Neuronal stem cell (in vitro differentiated cells): ENCODE measurements at regions not wholly inside any gene's neighbourhood (a gene's known extent, or its start where the extent isn't known, plus 50 kb on each side); places are given as distances from the start of the nearest gene placed in this dataset.

Source experiments
- DNase-seq: peaks from one replicate; pipeline ENCODE4 v3.0.0-alpha.2; 2013; ENCODE audit warnings: low spot score
- H2AFZ ChIP-seq: one replicate; pipeline ENCODE4 v1.6.1; 2013; ENCODE audit warnings: mild to moderate bottlenecking, low read length, inconsistent platforms
- H2AK5ac ChIP-seq: 2 replicates; pipeline ENCODE4 v1.6.1; 2013; ENCODE audit warnings: low read depth, mild to moderate bottlenecking, inconsistent platforms, low read length, moderate library complexity, mixed read lengths
- H2BK120ac ChIP-seq: 2 replicates; pipeline ENCODE4 v1.6.1; 2013; ENCODE audit warnings: low read depth, mild to moderate bottlenecking, inconsistent platforms, low read length, moderate library complexity, mixed read lengths
- H2BK12ac ChIP-seq: one replicate; pipeline ENCODE4 v1.6.1; 2013; ENCODE audit warnings: low read length, inconsistent platforms
- H2BK15ac ChIP-seq: 2 replicates; pipeline ENCODE4 v1.6.1; 2013; ENCODE audit warnings: mild to moderate bottlenecking, low read length, inconsistent platforms, mixed read lengths
- H2BK5ac ChIP-seq: one replicate; pipeline ENCODE4 v1.6.1; 2013; ENCODE audit warnings: inconsistent platforms, mild to moderate bottlenecking, low read length, moderate library complexity
- H3K14ac ChIP-seq: one replicate; pipeline ENCODE4 v1.6.1; 2013; ENCODE audit warnings: low read length, inconsistent platforms
- H3K18ac ChIP-seq: 2 replicates; pipeline ENCODE4 v1.6.1; 2013; ENCODE audit warnings: low read length, inconsistent platforms
- H3K23ac ChIP-seq: 2 replicates; pipeline ENCODE4 v1.6.1; 2013; ENCODE audit warnings: low read depth, mild to moderate bottlenecking, mixed read lengths, low read length, inconsistent platforms; ENCODE audit not compliant: poor library complexity
- H3K27ac ChIP-seq: replicated peaks from 3 replicates; pipeline ENCODE4 v1.5.1; 2013; ENCODE audit warnings: low read length, inconsistent platforms
- H3K27me3 ChIP-seq, 3 experiments: 2 replicates each; pipeline ENCODE4 v1.6.1; 2013; ENCODE audit warnings: low read length in 3 of 3, mild to moderate bottlenecking in 2 of 3, inconsistent platforms in 1 of 3, low read depth in 1 of 3, mixed read lengths in 1 of 3, moderate library complexity in 1 of 3; ENCODE audit not compliant: control insufficient read depth in 3 of 3, insufficient read depth in 3 of 3
- H3K36me3 ChIP-seq, 2 donors: replicated peaks in 1 of 2; 2 replicates each; pipeline ENCODE4 v1.6.1; 2013; ENCODE audit warnings: low read length in 2 of 2; ENCODE audit not compliant: control insufficient read depth in 2 of 2, insufficient read depth in 2 of 2
- H3K4ac ChIP-seq: 2 replicates; pipeline ENCODE4 v1.6.1; 2013; ENCODE audit warnings: inconsistent platforms, mild to moderate bottlenecking, low read length, moderate library complexity
- H3K4me1 ChIP-seq, 2 donors: 1 replicate in 1 of 2; 2 replicates in 1 of 2; pipeline ENCODE4 v1.6.1; 2013; ENCODE audit warnings: low read length in 2 of 2, low read depth in 1 of 2; ENCODE audit not compliant: control insufficient read depth in 2 of 2, insufficient read depth in 1 of 2
- H3K4me2 ChIP-seq: one replicate; pipeline ENCODE4 v1.6.1; 2013; ENCODE audit warnings: mild to moderate bottlenecking, low read length, inconsistent platforms; ENCODE audit not compliant: insufficient read depth, poor library complexity, severe bottlenecking
- H3K4me3 ChIP-seq, 2 donors: 2 replicates each; pipeline ENCODE4 v1.5.1; 2013; ENCODE audit warnings: low read length in 2 of 2, mild to moderate bottlenecking in 2 of 2, inconsistent platforms in 1 of 2, moderate library complexity in 1 of 2
- H3K79me1 ChIP-seq: one replicate; pipeline ENCODE4 v1.6.1; 2013; ENCODE audit warnings: low read depth, mild to moderate bottlenecking, inconsistent platforms, low read length, moderate library complexity
- H3K9ac ChIP-seq: one replicate; pipeline ENCODE4 v1.6.1; 2013; ENCODE audit warnings: mild to moderate bottlenecking, low read depth, low read length, inconsistent platforms; ENCODE audit not compliant: poor library complexity
- H3K9me3 ChIP-seq, 2 donors: replicated peaks in 1 of 2; 2 replicates each; pipeline versions ENCODE3 to v1.6.1; 2013; ENCODE audit warnings: low read length in 2 of 2, mild to moderate bottlenecking in 2 of 2, inconsistent platforms in 1 of 2, low read depth in 1 of 2, mixed read lengths in 1 of 2, moderate library complexity in 1 of 2; ENCODE audit not compliant: control insufficient read depth in 2 of 2, insufficient read depth in 1 of 2
- H4K8ac ChIP-seq: one replicate; pipeline ENCODE4 v1.6.1; 2013; ENCODE audit warnings: low read depth, mild to moderate bottlenecking, inconsistent platforms, low read length, moderate library complexity
- H4K91ac ChIP-seq: one replicate; pipeline ENCODE4 v1.6.1; 2013; ENCODE audit warnings: low read length, low read depth, mild to moderate bottlenecking, inconsistent platforms; ENCODE audit not compliant: poor library complexity
- WGBS, 2 donors: extraction: QIAGEN DNeasy Blood & Tissue Kit; methylation state at CpG; one replicate each; pipeline ENCODE4 v1.1.7; 2013; ENCODE audit warnings: missing lambda C conversion rate in 2 of 2, mixed read lengths in 1 of 2; ENCODE audit not compliant: insufficient read length in 2 of 2, insufficient replicate concordance in 1 of 2; ENCODE audit errors: extremely low coverage in 2 of 2; 5-methylcytosine and 5-hydroxymethylcytosine counted together

DNA sequence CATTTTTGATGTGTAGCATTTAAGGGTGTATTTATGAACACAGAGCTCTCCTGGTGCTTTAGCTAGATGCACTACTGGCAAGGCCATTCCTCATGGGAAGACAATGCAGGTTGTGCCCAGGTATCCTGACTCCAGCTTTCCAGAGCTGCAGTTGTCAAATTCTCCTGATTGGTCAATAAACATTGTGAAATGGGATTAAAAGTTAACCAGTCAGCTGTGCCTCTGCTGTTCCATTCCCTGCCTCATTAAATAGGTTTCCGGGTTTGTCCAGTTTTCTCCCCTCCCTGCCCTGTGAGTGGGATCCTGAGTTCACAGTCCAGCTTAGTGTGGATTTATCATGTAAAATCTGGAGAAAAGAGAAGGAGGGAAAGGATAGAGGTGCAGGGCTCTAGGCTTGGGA lies 207.3 kb downstream of the SQOR start:
- Histone ChIP-seq H3K9me3 (no peaks in the 10 kb centered on the region), H3K23ac (no peak overlapping the region), H3K4me3 (no peak overlapping the region), H2BK12ac (no peak overlapping the region), H3K4ac (no peak overlapping the region), H3K4me1 (peaks cover 0 to 4% of the 10 kb centered on the region in 2 donors), H3K79me1 (no peaks in the 10 kb centered on the region), H2BK15ac (no peak overlapping the region), H2AK5ac (no peak overlapping the region), H3K27ac (no peak overlapping the region), H3K9ac (no peak overlapping the region), H4K8ac (no peak overlapping the region), H4K91ac (no peak overlapping the region), H3K27me3 (no peaks in the 10 kb centered on the region), H3K4me2 (no peak overlapping the region), H2BK120ac (no peak overlapping the region), H3K18ac (no peak overlapping the region), H2BK5ac (no peak overlapping the region), H2AFZ (no peak overlapping the region), H3K14ac (no peak overlapping the region), H3K36me3 (no peaks in the 10 kb centered on the region)
- no CpG with 5 or more reads among the region's 1 CpG for WGBS, 2 donors
- DNase-seq: no peak

DNA sequence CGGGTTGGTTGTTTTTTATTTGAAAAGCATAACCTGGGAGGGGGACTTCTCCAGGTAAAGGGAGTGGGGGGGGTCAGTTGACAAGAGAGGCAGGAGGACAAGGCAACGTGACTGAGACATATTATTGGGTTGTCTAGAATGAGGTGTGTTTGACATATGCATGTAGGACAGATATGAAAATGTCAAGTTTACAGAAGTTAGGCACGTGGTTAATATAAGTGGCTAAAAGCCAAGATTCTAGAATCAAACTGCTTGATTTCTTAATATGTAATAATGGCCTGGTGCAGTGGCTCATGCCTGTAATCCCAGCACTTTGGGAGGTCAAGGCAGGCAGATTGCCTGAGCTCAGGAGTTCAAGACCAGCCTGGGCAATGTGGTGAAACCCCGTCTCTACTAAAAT lies 212.8 kb downstream of the SQOR start:
- H3K9me3 ChIP-seq: no peaks in the 10 kb centered on the region
- WGBS, 2 donors: no CpG with 5 or more reads among the region's 4 CpGs
- H3K79me1 ChIP-seq: no peaks in the 10 kb centered on the region
- no peaks in the 10 kb centered on the region for H3K4me1 ChIP-seq
- H2BK120ac ChIP-seq: no peak overlapping the region
- H3K4me2 ChIP-seq: no peak overlapping the region
- no peak overlapping the region for H2AFZ ChIP-seq
- no peak overlapping the region for H3K4ac ChIP-seq
- H3K18ac ChIP-seq: no peak overlapping the region
- H2BK12ac ChIP-seq: no peak overlapping the region
- no peak overlapping the region for H3K23ac ChIP-seq
- no peak overlapping the region for H4K8ac ChIP-seq
- H3K4me3 ChIP-seq: no peak overlapping the region
- no peak overlapping the region for H3K27ac ChIP-seq
- no peak overlapping the region for H2BK15ac ChIP-seq
- H3K9ac ChIP-seq: no peak overlapping the region
- H2AK5ac ChIP-seq: no peak overlapping the region
- H3K27me3 ChIP-seq: no peaks in the 10 kb centered on the region
- no peaks in the 10 kb centered on the region for H3K36me3 ChIP-seq
- H4K91ac ChIP-seq: no peak overlapping the region
- no peak overlapping the region for H2BK5ac ChIP-seq
- no peak overlapping the region for H3K14ac ChIP-seq
- DNase-seq: no peak

DNA sequence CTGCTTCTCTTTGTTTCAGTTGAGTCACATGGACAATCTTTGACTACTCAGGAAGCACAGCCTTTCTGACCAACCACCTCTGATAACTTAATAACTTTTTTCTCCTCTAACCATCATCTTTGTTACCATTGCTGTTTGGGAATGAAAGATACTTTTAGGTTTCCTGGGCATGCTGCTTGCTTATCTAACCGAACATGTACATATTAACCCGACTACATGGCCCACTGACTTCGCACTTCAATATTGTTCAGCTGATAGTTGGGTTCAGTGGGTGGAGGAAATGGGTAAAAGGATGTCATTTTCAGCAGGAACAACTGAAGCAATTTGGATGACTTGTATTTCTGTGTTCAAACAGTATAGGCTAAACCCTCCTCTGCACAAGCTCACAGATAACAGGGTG lies 214.3 kb downstream of the SQOR start:
- H3K9me3 ChIP-seq: no peaks in the 10 kb centered on the region
- no peak overlapping the region for H3K27ac ChIP-seq
- no peak overlapping the region for H2BK5ac ChIP-seq
- H3K18ac ChIP-seq: no peak overlapping the region
- H3K79me1 ChIP-seq: no peaks in the 10 kb centered on the region
- no peak overlapping the region for H4K91ac ChIP-seq
- H3K23ac ChIP-seq: no peak overlapping the region
- H3K14ac ChIP-seq: no peak overlapping the region
- no peak overlapping the region for H3K4me2 ChIP-seq
- no peaks in the 10 kb centered on the region for H3K4me1 ChIP-seq
- no peaks in the 10 kb centered on the region for H3K27me3 ChIP-seq
- H2BK120ac ChIP-seq: no peak overlapping the region
- H3K36me3 ChIP-seq: no peaks in the 10 kb centered on the region
- no CpG with 5 or more reads among the region's 3 CpGs for WGBS, 2 donors
- H3K4ac ChIP-seq: no peak overlapping the region
- H2AFZ ChIP-seq: no peak overlapping the region
- no peak overlapping the region for H3K4me3 ChIP-seq
- H3K9ac ChIP-seq: no peak overlapping the region
- H2BK12ac ChIP-seq: no peak overlapping the region
- no peak overlapping the region for H2BK15ac ChIP-seq
- no peak for DNase-seq
- no peak overlapping the region for H2AK5ac ChIP-seq
- no peak overlapping the region for H4K8ac ChIP-seq

DNA sequence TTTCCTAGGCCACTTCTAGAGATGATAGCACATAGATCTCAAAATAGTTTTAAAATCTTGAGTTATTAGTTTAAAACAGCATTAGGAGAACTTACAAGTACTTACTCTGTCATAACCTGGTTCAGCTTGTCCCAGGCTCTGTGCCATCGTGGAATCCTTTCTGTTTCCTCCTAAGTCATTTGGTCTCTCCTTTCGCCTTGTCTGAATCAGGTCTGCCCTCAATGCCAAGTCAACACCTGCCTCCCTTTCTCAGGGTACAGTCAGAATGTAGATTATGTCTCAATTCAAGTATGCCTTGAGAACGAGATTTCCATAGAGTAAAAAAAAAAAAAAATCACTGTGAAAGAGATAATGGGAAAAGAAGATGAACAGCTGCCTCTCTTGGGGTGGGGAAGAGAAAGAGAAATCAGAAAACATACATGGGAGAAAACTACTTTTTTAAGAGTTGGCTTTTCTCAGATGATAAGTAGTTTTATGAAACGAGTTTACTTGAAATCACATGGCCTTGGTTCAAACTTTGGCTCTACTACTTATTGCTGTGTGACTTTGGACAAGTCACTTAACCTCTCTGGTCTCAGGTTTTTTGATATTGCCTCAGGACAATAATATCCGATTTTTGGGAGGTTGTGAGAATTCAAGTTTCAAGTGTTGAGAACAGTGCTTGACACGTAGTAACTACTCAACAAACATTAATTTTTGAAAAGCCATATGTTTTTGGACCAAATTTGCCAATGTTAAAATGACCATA lies 219.8 kb downstream of the SQOR start:
- H3K9ac ChIP-seq: no peak overlapping the region
- H2BK12ac ChIP-seq: no peak overlapping the region
- WGBS, 2 donors: no CpG with 5 or more reads among the region's 6 CpGs
- no peaks in the 10 kb centered on the region for H3K79me1 ChIP-seq
- peaks cover 0 to 3% of the 10 kb centered on the region in 2 donors for H3K4me1 ChIP-seq
- no peak overlapping the region for H3K4me2 ChIP-seq
- H3K18ac ChIP-seq: no peak overlapping the region
- H3K27me3 ChIP-seq: no peaks in the 10 kb centered on the region
- no peaks in the 10 kb centered on the region for H3K9me3 ChIP-seq
- H2BK15ac ChIP-seq: no peak overlapping the region
- no peak overlapping the region for H2AK5ac ChIP-seq
- H3K27ac ChIP-seq: no peak overlapping the region
- no peak overlapping the region for H2BK120ac ChIP-seq
- H3K23ac ChIP-seq: no peak overlapping the region
- H3K36me3 ChIP-seq: no peaks in the 10 kb centered on the region
- H3K4ac ChIP-seq: no peak overlapping the region
- H2AFZ ChIP-seq: no peak overlapping the region
- H4K8ac ChIP-seq: no peak overlapping the region
- H2BK5ac ChIP-seq: no peak overlapping the region
- no peak overlapping the region for H4K91ac ChIP-seq
- H3K4me3 ChIP-seq: no peak overlapping the region
- H3K14ac ChIP-seq: no peak overlapping the region
- DNase-seq: no peak
